HG03439 (cell line): ENCODE measurements at regions not wholly inside any gene's neighbourhood (a gene's known extent, or its start where the extent isn't known, plus 50 kb on each side); places are given as distances from the start of the nearest gene placed in this dataset.
"Not testable (repeated sequence)": the region's sequence is repeated elsewhere in the genome, so short reads cannot be mapped to it uniquely, and the experiment has no call there.

ENCODE experiments used
- ATAC-seq: cut with Tn5 transposase; IDR thresholded peaks from one replicate; pipeline ENCODE4 v1.9.1; 2021; ENCODE audit warnings: mild to moderate bottlenecking, moderate library complexity; ENCODE audit not compliant: unreplicated experiment

- no peak for ATAC-seq
These were observed 291.7 kb upstream of the SPTLC3 start for GRCh38 chr20:12717061-12717460.

DNA sequence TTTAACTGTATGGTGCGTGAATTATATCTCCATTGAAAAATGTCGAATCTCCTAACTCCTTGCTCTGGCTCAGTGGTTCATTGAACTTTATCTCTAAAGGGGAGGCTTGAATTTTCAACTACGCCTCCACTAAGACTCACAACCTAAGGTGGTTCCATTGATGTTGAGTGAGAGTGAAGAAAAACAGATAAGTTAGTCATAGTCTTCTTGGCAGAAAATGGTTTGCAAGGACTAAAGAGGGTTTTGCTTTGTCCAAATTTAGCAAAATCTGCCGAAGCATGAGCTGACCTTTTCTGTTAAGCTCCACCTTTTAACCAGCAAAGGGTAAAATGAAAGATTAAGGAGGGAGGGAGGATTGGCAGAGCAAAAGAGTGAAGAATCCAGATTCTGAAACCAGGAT, 290.2 kb upstream of the SPTLC3 start:
- ATAC-seq, result no peak

GRCh38 chr20:12721636-12722035, 287.1 kb upstream of the SPTLC3 start:
- ATAC-seq, result no peak

- ATAC-seq, result no peak
These were observed 286.7 kb upstream of the SPTLC3 start for GRCh38 chr20:12722091-12722490.

DNA sequence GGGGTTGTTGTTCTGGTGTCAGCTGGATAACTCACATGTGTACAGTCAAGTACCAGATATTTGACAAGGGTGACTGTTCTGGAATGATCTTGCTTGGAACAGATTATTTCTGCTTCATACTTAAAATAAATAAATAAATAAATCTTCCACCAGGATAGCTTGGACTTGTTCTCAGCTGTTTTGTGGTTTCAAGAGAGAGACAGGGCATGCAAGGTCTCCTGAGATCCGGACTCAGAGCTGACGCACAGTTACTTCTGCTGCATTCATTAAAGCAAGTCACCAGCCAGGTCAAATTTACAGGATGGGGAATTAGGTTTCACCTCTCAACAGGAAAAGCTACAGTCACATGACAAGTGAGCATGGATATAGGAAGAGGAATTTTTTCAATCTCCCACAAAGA, 285.0 kb upstream of the SPTLC3 start:
- no peak for ATAC-seq

GRCh38 chr20:12728782-12729181, 280.0 kb upstream of the SPTLC3 start:
- ATAC-seq, result no peak

- ATAC-seq, result no peak
These were observed 279.4 kb upstream of the SPTLC3 start for GRCh38 chr20:12729326-12729725.

GRCh38 chr20:12733811-12734210, 275.0 kb upstream of the SPTLC3 start:
- no peak for ATAC-seq

DNA sequence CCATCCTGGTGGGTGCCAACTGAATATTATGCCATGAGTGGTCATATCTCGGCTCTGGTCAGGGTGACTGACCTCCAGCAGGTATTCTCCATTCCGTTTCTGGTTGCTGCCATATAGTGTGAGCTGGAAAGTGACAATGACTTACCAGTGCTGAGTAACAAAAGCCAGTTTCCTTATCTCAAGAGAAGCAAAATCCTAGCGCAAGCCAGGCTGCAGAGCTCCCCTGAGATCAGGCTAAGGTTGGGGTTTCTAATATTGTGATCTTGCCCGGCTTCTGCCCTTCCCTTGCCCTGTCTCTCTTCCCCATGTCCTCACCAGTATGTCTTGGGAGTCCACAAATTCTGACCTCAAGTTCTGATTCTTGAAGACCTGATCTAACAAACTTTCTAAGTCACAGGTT, 271.3 kb upstream of the SPTLC3 start:
- no peak for ATAC-seq

- ATAC-seq, result no peak
These were observed 270.9 kb upstream of the SPTLC3 start for GRCh38 chr20:12737900-12738299.

DNA sequence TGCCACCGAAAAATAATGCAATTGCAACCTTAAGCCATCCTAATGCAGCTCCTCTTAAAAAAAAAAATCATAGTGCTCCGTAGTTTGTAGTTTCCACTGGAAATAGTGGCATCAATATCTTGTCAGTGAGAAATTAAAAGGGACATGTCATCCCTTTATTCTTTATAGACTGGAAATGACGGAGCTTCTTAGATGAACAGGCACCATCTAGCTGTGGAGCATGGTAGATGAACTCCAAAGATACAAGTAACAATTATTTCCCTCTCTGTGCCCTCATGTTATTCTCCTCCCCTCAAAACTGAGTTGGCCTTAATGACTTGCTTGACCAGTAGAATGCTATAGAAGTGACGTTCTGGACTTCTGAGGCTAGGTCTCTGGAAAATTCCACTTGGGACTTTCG, 268.1 kb upstream of the SPTLC3 start:
- ATAC-seq, result no peak

DNA sequence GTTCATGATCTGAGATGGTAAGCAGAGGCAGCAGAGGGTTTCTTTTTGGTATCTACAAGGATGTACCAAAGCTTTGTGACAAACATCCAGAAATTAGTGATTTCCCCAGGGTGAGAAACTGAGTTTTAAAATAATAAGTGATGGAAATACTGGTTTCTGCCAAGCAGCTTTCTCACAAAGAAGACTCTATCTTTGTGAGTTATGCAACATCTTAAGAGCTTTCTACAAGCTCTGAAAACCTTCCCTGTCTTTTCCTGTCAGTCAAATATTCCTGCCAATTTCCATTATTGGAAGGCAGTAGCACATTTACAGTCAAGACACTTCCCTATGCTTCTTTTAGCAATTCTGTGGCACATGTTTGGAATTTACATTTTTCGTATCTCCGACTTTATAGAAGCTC, 264.7 kb upstream of the SPTLC3 start:
- ATAC-seq, result no peak

- no peak for ATAC-seq
These were observed 260.3 kb upstream of the SPTLC3 start for GRCh38 chr20:12748359-12748994.

DNA sequence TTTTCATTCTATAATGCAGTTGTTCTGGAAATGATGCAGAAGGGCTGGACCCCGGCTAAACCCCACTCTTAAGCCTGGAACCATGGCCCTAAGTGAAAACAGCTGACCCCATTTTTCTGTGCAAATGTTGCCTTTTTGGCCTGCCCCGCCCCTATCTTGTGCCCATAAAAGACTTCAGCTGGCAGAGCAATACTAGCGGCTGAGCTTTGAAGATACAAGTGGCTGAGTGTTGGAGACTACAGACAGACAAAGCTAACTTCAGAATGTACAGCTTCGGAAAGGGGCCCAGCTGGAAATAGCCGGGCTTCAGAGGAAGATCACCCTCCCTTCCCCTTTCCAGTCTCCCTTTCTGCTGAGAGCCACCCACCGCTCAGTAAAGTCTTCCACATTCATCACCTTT, 258.6 kb upstream of the SPTLC3 start:
- no peak for ATAC-seq

DNA sequence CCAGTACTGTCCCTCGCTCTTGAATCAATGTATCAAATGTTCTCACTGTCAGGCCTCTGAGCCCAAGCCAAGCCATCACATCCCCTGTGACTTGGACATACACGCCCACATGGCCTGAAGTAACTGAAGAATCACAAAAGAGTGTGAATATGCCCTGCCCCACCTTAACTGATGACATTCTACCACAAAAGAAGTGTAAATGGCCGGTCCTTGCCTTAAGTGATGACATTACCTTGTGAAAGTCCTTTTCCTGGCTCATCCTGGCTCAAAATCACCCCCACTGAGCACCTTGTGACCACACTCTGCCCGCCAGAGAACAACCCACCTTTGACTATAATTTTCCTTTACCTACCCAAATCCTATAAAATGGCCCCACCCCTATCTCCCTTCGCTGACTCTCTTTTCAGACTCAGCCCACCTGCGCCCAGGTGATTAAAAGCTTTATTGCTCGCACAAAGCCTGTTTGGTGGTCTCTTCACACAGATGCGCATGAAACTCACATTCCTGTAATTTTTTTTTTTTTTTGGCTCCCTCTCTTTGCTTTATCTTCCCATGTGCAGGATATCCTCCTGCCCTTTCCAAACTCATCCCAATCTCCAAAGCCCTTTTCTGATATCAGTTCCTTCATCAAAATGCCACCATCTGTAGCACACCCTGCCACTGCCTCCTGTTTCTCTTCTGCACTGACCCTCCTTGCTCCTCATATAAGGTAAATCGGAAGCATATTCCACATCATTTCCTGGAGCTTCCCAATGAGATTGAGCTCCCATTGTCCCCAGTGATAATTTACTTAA, 255.7 kb upstream of the SPTLC3 start:
- ATAC-seq, result not testable (repeated sequence)

GRCh38 chr20:12753742-12754141, 255.0 kb upstream of the SPTLC3 start:
- ATAC-seq, result not testable (repeated sequence)

GRCh38 chr20:12759493-12759892, 249.3 kb upstream of the SPTLC3 start:
- not testable (repeated sequence) for ATAC-seq

DNA sequence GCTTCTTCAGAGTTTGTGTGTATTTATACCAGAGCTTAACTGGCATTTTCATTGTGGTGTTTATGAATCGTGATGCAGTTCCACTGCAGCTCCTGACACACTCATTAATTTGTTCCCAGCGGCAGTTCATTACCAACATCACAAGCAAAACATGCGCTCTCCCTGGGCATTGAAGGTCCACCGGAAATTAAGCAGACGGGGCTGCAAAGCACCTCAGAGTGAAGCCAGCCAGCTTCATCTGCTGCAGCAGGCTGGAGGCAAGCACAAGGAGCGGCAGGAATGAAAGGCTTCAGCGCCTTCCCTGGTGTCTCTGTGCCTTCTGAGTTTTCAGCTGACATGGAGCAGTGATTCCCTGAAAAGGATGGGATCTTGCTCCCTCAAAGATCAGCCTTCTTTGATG, 246.0 kb upstream of the SPTLC3 start:
- no peak for ATAC-seq

DNA sequence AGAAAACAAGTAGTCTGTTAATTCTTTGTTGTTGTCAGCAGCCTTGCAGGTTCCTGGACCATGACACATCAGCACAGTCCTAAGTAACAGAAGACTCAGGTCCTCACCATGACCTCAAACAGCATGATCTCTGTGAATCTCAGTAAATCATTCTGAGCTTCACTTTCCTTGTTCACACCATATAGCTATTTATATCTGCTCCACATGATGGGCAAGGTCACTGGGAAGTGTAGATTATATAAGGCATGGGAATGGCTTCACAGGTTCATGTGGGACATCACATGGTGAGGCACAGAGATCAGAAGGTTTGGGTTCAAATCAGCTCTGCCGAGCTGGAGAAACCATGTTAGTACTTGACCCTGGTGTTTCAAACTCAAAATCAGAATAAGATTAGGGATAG, 245.4 kb upstream of the SPTLC3 start:
- ATAC-seq, result no peak

GRCh38 chr20:12764053-12764452, 244.7 kb upstream of the SPTLC3 start:
- no peak for ATAC-seq

- no peak for ATAC-seq
These were observed 243.9 kb upstream of the SPTLC3 start for GRCh38 chr20:12764851-12765250.

- ATAC-seq, result no peak
These were observed 234.8 kb upstream of the SPTLC3 start for GRCh38 chr20:12773936-12774335.

DNA sequence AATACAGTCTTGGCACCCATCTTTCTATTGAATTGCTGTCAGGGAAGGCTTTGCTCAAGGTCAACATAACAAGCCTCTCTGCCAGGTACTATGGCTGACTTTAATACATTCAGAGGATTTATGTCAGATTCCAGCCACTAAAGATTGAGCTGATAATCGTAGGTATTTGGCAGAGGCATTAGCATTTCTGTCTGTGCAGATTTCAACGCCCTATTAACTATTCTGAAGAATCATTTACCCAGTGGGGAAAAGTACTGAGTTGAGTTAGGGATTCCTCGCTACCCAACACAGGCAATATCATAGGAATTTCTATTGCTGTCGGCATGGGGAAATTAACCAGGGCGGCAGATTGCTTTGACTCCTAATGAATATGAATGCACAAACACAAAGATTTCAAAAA, 233.7 kb upstream of the SPTLC3 start:
- ATAC-seq, result no peak
